ENCODE measurements at regions not wholly inside any gene's neighbourhood (a gene's known extent, or its start where the extent isn't known, plus 50 kb on each side); places are given as distances from the start of the nearest gene placed in this dataset.

GRCh38 chr15:61421470-61421869 lies 192.4 kb upstream of the RORA start:
- DNase-seq (ENCODE audit: low spot score) = no peak
- TF ChIP-seq, protein P1, sequence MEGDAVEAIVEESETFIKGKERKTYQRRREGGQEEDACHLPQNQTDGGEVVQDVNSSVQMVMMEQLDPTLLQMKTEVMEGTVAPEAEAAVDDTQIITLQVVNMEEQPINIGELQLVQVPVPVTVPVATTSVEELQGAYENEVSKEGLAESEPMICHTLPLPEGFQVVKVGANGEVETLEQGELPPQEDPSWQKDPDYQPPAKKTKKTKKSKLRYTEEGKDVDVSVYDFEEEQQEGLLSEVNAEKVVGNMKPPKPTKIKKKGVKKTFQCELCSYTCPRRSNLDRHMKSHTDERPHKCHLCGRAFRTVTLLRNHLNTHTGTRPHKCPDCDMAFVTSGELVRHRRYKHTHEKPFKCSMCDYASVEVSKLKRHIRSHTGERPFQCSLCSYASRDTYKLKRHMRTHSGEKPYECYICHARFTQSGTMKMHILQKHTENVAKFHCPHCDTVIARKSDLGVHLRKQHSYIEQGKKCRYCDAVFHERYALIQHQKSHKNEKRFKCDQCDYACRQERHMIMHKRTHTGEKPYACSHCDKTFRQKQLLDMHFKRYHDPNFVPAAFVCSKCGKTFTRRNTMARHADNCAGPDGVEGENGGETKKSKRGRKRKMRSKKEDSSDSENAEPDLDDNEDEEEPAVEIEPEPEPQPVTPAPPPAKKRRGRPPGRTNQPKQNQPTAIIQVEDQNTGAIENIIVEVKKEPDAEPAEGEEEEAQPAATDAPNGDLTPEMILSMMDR (IDR thresholded peaks at IDR 0.05) = no peak
- no peak for ATAC-seq (ENCODE audit: low FRiP score)

DNA sequence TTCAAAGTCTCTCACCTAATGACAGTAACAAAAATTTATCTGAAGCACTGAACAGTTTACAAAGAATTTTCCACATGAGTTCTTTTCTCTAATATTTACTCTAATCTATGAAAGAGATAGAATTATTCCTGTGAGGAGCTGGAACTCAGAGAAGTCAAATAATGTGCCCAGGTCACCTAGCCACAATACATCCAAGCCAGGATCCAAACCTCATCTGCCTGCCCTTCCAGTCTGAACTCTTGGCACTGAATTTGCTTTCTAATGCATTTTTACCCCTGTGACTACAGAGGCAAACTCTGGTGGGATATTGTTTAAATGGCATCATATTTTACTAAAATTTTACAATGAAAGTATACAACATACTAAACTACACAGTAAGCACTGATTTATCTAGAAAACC lies 191.4 kb upstream of the RORA start:
- no peak for DNase-seq (ENCODE audit: low spot score)
- TF ChIP-seq, protein P1 (IDR thresholded peaks at IDR 0.05) = no peak
- no peak for ATAC-seq (ENCODE audit: low FRiP score)

- TF ChIP-seq, protein P1 (IDR thresholded peaks at IDR 0.05) = no peak
- DNase-seq (ENCODE audit: low spot score) (no peak), ATAC-seq (ENCODE audit: low FRiP score) (no peak)
Observed at GRCh38 chr15:61415617-61416120, 186.6 kb upstream of the RORA start.

- TF ChIP-seq, protein P1 (IDR thresholded peaks at IDR 0.05) = no peak
- no peak for DNase-seq (ENCODE audit: low spot score)
- ATAC-seq (ENCODE audit: low FRiP score) = no peak
Observed at GRCh38 chr15:61411902-61412510, 182.9 kb upstream of the RORA start.

DNA sequence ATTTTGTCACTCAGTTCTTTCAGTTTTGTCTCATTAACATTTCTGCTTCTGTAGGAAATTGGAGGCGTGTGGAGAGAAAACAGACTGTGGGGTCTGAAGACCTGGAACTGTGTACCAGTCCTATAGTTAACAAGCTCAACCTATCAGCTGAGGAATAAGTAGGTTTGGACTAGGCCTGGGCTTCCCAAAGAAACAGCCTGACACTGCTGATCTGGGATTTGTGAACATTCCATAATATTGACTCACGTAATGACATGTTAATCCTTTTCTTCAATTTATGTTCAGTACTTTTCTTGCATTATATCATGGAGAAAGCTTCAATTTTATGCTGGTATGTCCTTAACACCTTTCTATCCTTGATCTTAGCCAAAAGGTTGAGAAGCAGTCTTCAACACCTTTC lies 181.6 kb upstream of the RORA start:
- ATAC-seq (ENCODE audit: low FRiP score) (no peak), DNase-seq (ENCODE audit: low spot score) (no peak)
- TF ChIP-seq, protein P1 (IDR thresholded peaks at IDR 0.05) = no peak

DNA sequence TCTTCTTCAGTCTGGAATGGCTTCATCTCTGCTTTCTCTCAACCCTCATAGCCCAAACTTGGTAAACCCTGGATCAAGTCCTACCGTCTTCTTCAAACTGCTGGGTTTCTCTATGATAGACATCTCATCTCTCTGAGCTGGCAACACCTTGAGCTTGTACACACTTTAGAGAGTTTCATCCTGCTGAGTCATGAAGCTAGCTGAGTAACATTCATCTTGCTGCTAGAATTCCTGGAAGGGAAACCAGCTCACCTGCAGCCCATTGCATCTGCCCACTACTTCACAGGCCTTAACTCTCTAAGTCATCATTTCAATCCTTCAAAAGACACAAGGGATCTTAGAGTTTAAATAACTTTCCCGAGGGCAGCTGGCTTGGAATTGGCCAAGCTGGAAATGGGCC lies 175.5 kb upstream of the RORA start:
- TF ChIP-seq, protein P1 (IDR thresholded peaks at IDR 0.05) = no peak
- DNase-seq (ENCODE audit: low spot score) (no peak), ATAC-seq (ENCODE audit: low FRiP score) (peak; percentile 44)

DNA sequence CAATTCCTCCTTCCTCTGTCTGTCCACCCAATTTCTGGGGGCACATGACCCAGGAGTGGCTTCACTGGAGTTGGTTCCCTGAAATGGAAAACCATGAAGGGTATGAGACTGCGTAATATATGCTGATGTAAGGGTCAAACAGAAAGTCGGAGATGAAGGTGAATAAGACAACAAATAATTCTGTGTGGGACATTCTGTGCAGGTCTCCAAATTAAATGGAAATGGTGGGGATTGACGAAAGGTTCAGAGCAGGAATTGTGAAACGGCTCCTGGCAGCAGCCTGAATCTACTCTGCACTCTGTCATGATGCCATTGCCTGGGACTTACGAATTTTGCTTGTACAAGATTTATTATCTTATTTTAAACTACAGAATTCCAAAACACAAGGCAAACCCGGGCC lies 174.8 kb upstream of the RORA start:
- ATAC-seq (ENCODE audit: low FRiP score) (no peak), DNase-seq (ENCODE audit: low spot score) (no peak)
- TF ChIP-seq, protein P1 (IDR thresholded peaks at IDR 0.05) = no peak
